Spleen (tissue), 7 donors: ENCODE measurements at regions not wholly inside any gene's neighbourhood (a gene's known extent, or its start where the extent isn't known, plus 50 kb on each side); places are given as distances from the start of the nearest gene placed in this dataset.

ENCODE experiments used
- CTCF ChIP-seq, 11 experiments: fragments of 200-600 bp in 7 of 11; fragments of 450-650 bp in 4 of 11; sonication (generic) in 4 of 11; IDR thresholded peaks in 8 of 11; conservative IDR thresholded peaks in 3 of 11; 1 replicate in 7 of 11; 2 replicates in 4 of 11; pipeline versions ENCODE4 v1.4.0 to v1.8.0; 2016 to 2021; ENCODE audit warnings: antibody characterized with exemption in 11 of 11, inconsistent platforms in 4 of 11, mild to moderate bottlenecking in 1 of 11
- POLR2A ChIP-seq, 3 donors: fragments of 450-650 bp; IDR thresholded peaks; one replicate each; pipeline ENCODE4 v1.5.1; 2017; ENCODE audit warnings: antibody characterized with exemption in 3 of 3, mild to moderate bottlenecking in 1 of 3
- POLR2AphosphoS5 ChIP-seq, 3 donors: sonication (generic); formaldehyde crosslinking; IDR thresholded peaks; one replicate each; pipeline ENCODE4 v1.5.1; 2017; ENCODE audit warnings: antibody characterized with exemption in 3 of 3
- donor health status: DM: no; HTN: no; CAD: no; lungs with moderate emphysema.
- donor health status: DM: no; HTN: no; CAD: no.
- donor health status: DM: no; HTN: no; CAD: no.

- no peak for TF ChIP-seq CTCF (IDR thresholded peaks at IDR 0.05 in 8 of 11, conservative IDR thresholded peaks at IDR 0.05 in 3 of 11)
- no peak for TF ChIP-seq POLR2A (IDR thresholded peaks at IDR 0.05)
- TF ChIP-seq POLR2AphosphoS5 (IDR thresholded peaks at IDR 0.05) = no peak
Observed at GRCh38 chr7:46162609-46163008, 241.5 kb upstream of the IGFBP3 start.
